CD4-positive, alpha-beta memory T cell (primary cell): ENCODE measurements at regions not wholly inside any gene's neighbourhood (a gene's known extent, or its start where the extent isn't known, plus 50 kb on each side); places are given as distances from the start of the nearest gene placed in this dataset.

Source experiments
- CTCF ChIA-PET: fragments of 350-600 bp; sonication (Branson Sonifier 250); formaldehyde crosslinking; loops from one replicate; lab custom pipeline; 2021; ENCODE audit warnings: inconsistent platforms; ENCODE audit not compliant: partially characterized antibody; lab: Charles Lee
- POLR2A ChIA-PET: fragments of 350-600 bp; sonication (Branson Sonifier 250); formaldehyde crosslinking; loops from one replicate; lab custom pipeline; 2021; ENCODE audit not compliant: partially characterized antibody; lab: Charles Lee
- DNase-seq, 5 donors: peaks; one replicate each; pipeline versions ENCODE4 v3.0.0 to v3.0.0-alpha.2; 2020 to 2022; ENCODE audit warnings: mixed read lengths in 1 of 5
- H3K27ac ChIP-seq: one replicate; pipeline ENCODE4 v1.7.0; 2013; ENCODE audit warnings: low read depth, low read length
- H3K27me3 ChIP-seq: 2 replicates; pipeline ENCODE4 v1.7.0; 2013; ENCODE audit warnings: mild to moderate bottlenecking, low read length, moderate library complexity; ENCODE audit not compliant: insufficient read depth
- H3K36me3 ChIP-seq: 2 replicates; pipeline ENCODE4 v1.7.0; 2013; ENCODE audit warnings: mild to moderate bottlenecking, low read length, moderate library complexity; ENCODE audit not compliant: insufficient read depth
- H3K4me1 ChIP-seq: 2 replicates; pipeline ENCODE4 v1.7.0; 2013; ENCODE audit warnings: mild to moderate bottlenecking, low read length, moderate library complexity; ENCODE audit not compliant: insufficient read depth
- H3K4me3 ChIP-seq, 2 donors: one replicate each; pipeline ENCODE4 v1.7.0; 2013; ENCODE audit warnings: low read length in 2 of 2, mild to moderate bottlenecking in 1 of 2
- H3K9me3 ChIP-seq, 2 donors: one replicate each; pipeline ENCODE4 v1.7.0; 2013; ENCODE audit warnings: low read length in 2 of 2, control low read depth in 1 of 2; ENCODE audit not compliant: control insufficient read depth in 1 of 2
- H3K27ac Mint-ChIP-seq, 7 donors: one replicate each; pipeline ENCODE4 v1.8.0; 2020 to 2021; ENCODE audit warnings: mixed read lengths in 7 of 7, mild to moderate bottlenecking in 6 of 7, inconsistent platforms in 3 of 7, moderate library complexity in 3 of 7
- H3K27me3 Mint-ChIP-seq, 2 donors: one replicate each; pipeline ENCODE4 v1.8.0; 2020 to 2021; ENCODE audit warnings: mixed read lengths in 2 of 2
- H3K36me3 Mint-ChIP-seq, 2 donors: one replicate each; pipeline ENCODE4 v1.8.0; 2020 to 2021; ENCODE audit warnings: mixed read lengths in 2 of 2, inconsistent platforms in 1 of 2, mild to moderate bottlenecking in 1 of 2
- H3K4me1 Mint-ChIP-seq, 4 donors: one replicate each; pipeline ENCODE4 v1.8.0; 2020 to 2021; ENCODE audit warnings: mixed read lengths in 4 of 4, mild to moderate bottlenecking in 1 of 4
- H3K4me3 Mint-ChIP-seq, 8 donors: one replicate each; pipeline ENCODE4 v1.8.0; 2020 to 2021; ENCODE audit warnings: mixed read lengths in 8 of 8, mild to moderate bottlenecking in 7 of 8, moderate library complexity in 6 of 8, inconsistent platforms in 3 of 8
- H3K9me3 Mint-ChIP-seq, 8 donors: one replicate each; pipeline ENCODE4 v1.8.0; 2020 to 2021; ENCODE audit warnings: mixed read lengths in 8 of 8, mild to moderate bottlenecking in 5 of 8, inconsistent platforms in 3 of 8, moderate library complexity in 1 of 8
- intact Hi-C: fragments of 100-400 bp; cut with micrococcal nuclease; formaldehyde crosslinking; loops from one replicate; pipeline ENCODE4 v1.15.1; 2023

GRCh38 chr2:2919574-2920365, 457.8 kb downstream of the EIPR1 start:
- H3K36me3 ChIP-seq = no peaks in the 10 kb centered on the region
- Mint-ChIP-seq H3K4me1 (no peaks in the 10 kb centered on the region), H3K27ac (no peak overlapping the region), H3K36me3 (no peaks in the 10 kb centered on the region), H3K4me3 (no peak overlapping the region), H3K27me3 (peaks cover 0 to 2% of the 10 kb centered on the region in 2 donors), H3K9me3 (peaks cover 0 to 8% (median 2%) of the 10 kb centered on the region in 8 donors)
- ChIA-PET POLR2A (no interaction called here), CTCF (no interaction called here)
- H3K27ac ChIP-seq = no peak overlapping the region
- intact Hi-C loops = no loop called here
- H3K27me3 ChIP-seq = no peaks in the 10 kb centered on the region
- no peak overlapping the region for H3K4me3 ChIP-seq
- no peak for DNase-seq
- H3K4me1 ChIP-seq = no peaks in the 10 kb centered on the region
- no peaks in the 10 kb centered on the region for H3K9me3 ChIP-seq

- Mint-ChIP-seq H3K9me3 (peaks cover 0 to 8% (median 2%) of the 10 kb centered on the region in 8 donors), H3K27me3 (peaks cover under 1 to 2% of the 10 kb centered on the region in 2 donors), H3K4me1 (no peaks in the 10 kb centered on the region), H3K36me3 (no peaks in the 10 kb centered on the region), H3K27ac (no peak overlapping the region), H3K4me3 (no peak overlapping the region)
- H3K36me3 ChIP-seq = no peaks in the 10 kb centered on the region
- H3K4me3 ChIP-seq = no peak overlapping the region
- DNase-seq = no peak
- no peaks in the 10 kb centered on the region for H3K9me3 ChIP-seq
- no peaks in the 10 kb centered on the region for H3K4me1 ChIP-seq
- H3K27ac ChIP-seq = no peak overlapping the region
- ChIA-PET POLR2A (no interaction called here), CTCF (no interaction called here)
- H3K27me3 ChIP-seq = no peaks in the 10 kb centered on the region
- intact Hi-C loops = no loop called here
These were observed 458.6 kb downstream of the EIPR1 start for GRCh38 chr2:2919026-2919425.

- CTCF ChIA-PET = no interaction called here
- Histone ChIP-seq H3K36me3 (no peaks in the 10 kb centered on the region), H3K27ac (no peak overlapping the region), H3K4me3 (no peak overlapping the region), H3K4me1 (no peaks in the 10 kb centered on the region), H3K27me3 (no peaks in the 10 kb centered on the region), H3K9me3 (no peaks in the 10 kb centered on the region)
- POLR2A ChIA-PET = no interaction called here
- Mint-ChIP-seq H3K4me1 (no peaks in the 10 kb centered on the region), H3K36me3 (no peaks in the 10 kb centered on the region), H3K9me3 (peaks cover 0 to 8% (median 2%) of the 10 kb centered on the region in 8 donors), H3K27ac (no peak overlapping the region), H3K27me3 (peaks cover 2 to 3% of the 10 kb centered on the region in 2 donors), H3K4me3 (no peak overlapping the region)
- intact Hi-C loops = no loop called here
- no peak for DNase-seq
These were observed 461.0 kb downstream of the EIPR1 start for GRCh38 chr2:2916621-2917020.

- H3K9me3 ChIP-seq = no peaks in the 10 kb centered on the region
- peaks cover 0 to 8% (median 1%) of the 10 kb centered on the region in 8 donors for H3K9me3 Mint-ChIP-seq
- no peaks in the 10 kb centered on the region for H3K27me3 ChIP-seq
- no peak overlapping the region for H3K4me3 Mint-ChIP-seq
- CTCF ChIA-PET = no interaction called here
- H3K27ac Mint-ChIP-seq = no peak overlapping the region
- intact Hi-C loops = no loop called here
- no peaks in the 10 kb centered on the region for H3K4me1 ChIP-seq
- H3K27ac ChIP-seq = no peak overlapping the region
- H3K36me3 ChIP-seq = no peaks in the 10 kb centered on the region
- POLR2A ChIA-PET = no interaction called here
- H3K4me3 ChIP-seq = no peak overlapping the region
- no peaks in the 10 kb centered on the region for H3K4me1 Mint-ChIP-seq
- no peak for DNase-seq
- peaks cover 4 to 5% of the 10 kb centered on the region in 2 donors for H3K27me3 Mint-ChIP-seq
- no peaks in the 10 kb centered on the region for H3K36me3 Mint-ChIP-seq
These were observed 463.4 kb downstream of the EIPR1 start for GRCh38 chr2:2914252-2914651.

- Mint-ChIP-seq H3K36me3 (no peaks in the 10 kb centered on the region), H3K27me3 (peaks cover 4 to 5% of the 10 kb centered on the region in 2 donors), H3K4me1 (no peaks in the 10 kb centered on the region), H3K4me3 (no peak overlapping the region), H3K27ac (no peak overlapping the region), H3K9me3 (peaks cover 0 to 8% (median 1%) of the 10 kb centered on the region in 8 donors)
- DNase-seq = no peak
- ChIA-PET CTCF (no interaction called here), POLR2A (no interaction called here)
- H3K27me3 ChIP-seq = no peaks in the 10 kb centered on the region
- H3K9me3 ChIP-seq = no peaks in the 10 kb centered on the region
- H3K4me1 ChIP-seq = no peaks in the 10 kb centered on the region
- no peak overlapping the region for H3K4me3 ChIP-seq
- no peaks in the 10 kb centered on the region for H3K36me3 ChIP-seq
- intact Hi-C loops = no loop called here
- H3K27ac ChIP-seq = no peak overlapping the region
These were observed 464.0 kb downstream of the EIPR1 start for GRCh38 chr2:2913601-2914120.

- no peaks in the 10 kb centered on the region for H3K36me3 Mint-ChIP-seq
- peaks cover 0 to 8% (median 1%) of the 10 kb centered on the region in 8 donors for H3K9me3 Mint-ChIP-seq
- DNase-seq = no peak
These were observed 464.9 kb downstream of the EIPR1 start for GRCh38 chr2:2912731-2913130.

GRCh38 chr2:2912293-2912692, 465.3 kb downstream of the EIPR1 start:
- H3K27me3 ChIP-seq = no peaks in the 10 kb centered on the region
- intact Hi-C loops = no loop called here
- no peaks in the 10 kb centered on the region for H3K36me3 Mint-ChIP-seq
- no peak for DNase-seq
- no peak overlapping the region for H3K27ac ChIP-seq
- peaks cover 4 to 6% of the 10 kb centered on the region in 2 donors for H3K27me3 Mint-ChIP-seq
- H3K27ac Mint-ChIP-seq = no peak overlapping the region
- H3K9me3 ChIP-seq = no peaks in the 10 kb centered on the region
- ChIA-PET POLR2A (no interaction called here), CTCF (no interaction called here)
- no peak overlapping the region for H3K4me3 Mint-ChIP-seq
- H3K4me1 Mint-ChIP-seq = no peaks in the 10 kb centered on the region
- no peaks in the 10 kb centered on the region for H3K4me1 ChIP-seq
- peaks cover 0 to 8% (median 1%) of the 10 kb centered on the region in 8 donors for H3K9me3 Mint-ChIP-seq
- no peaks in the 10 kb centered on the region for H3K36me3 ChIP-seq
- H3K4me3 ChIP-seq = no peak overlapping the region

More at GRCh38 chr2:2912731-2913130, 464.9 kb downstream of the EIPR1 start:
- H3K27me3 ChIP-seq = no peaks in the 10 kb centered on the region
- H3K9me3 ChIP-seq = no peaks in the 10 kb centered on the region
- intact Hi-C loops = no loop called here
- H3K4me1 ChIP-seq = no peaks in the 10 kb centered on the region
- Mint-ChIP-seq H3K4me3 (no peak overlapping the region), H3K27ac (no peak overlapping the region), H3K27me3 (peaks cover 4 to 5% of the 10 kb centered on the region in 2 donors), H3K4me1 (no peaks in the 10 kb centered on the region)
- H3K27ac ChIP-seq = no peak overlapping the region
- POLR2A ChIA-PET = no interaction called here
- H3K4me3 ChIP-seq = no peak overlapping the region
- H3K36me3 ChIP-seq = no peaks in the 10 kb centered on the region
- CTCF ChIA-PET = no interaction called here
